CD4-positive, CD25-positive, alpha-beta regulatory T cell (primary cell): ENCODE measurements at regions not wholly inside any gene's neighbourhood (a gene's known extent, or its start where the extent isn't known, plus 50 kb on each side); places are given as distances from the start of the nearest gene placed in this dataset.

Source experiments
- ATAC-seq, 2 donors: fragments of 150-1000 bp; cut with Tn5 transposase; one replicate each; pipeline ENCODE4 v1.10.0; 2021; ENCODE audit warnings: low read depth in 2 of 2, moderate number of reproducible peaks in 2 of 2, moderate library complexity in 1 of 2
- DNase-seq, 3 donors: peaks; one replicate each; pipeline versions ENCODE4 v3.0.0 to v3.0.0-alpha.2; 2012 to 2022; ENCODE audit warnings: mixed read lengths in 1 of 3
- H3K27ac ChIP-seq: one replicate; pipeline ENCODE4 v1.7.0; 2013; ENCODE audit warnings: mild to moderate bottlenecking, low read length; ENCODE audit not compliant: insufficient read depth, poor library complexity, severe bottlenecking
- H3K27me3 ChIP-seq: one replicate; pipeline ENCODE4 v1.7.0; 2013; ENCODE audit warnings: low read length; ENCODE audit not compliant: control insufficient read depth, insufficient read depth
- H3K36me3 ChIP-seq: one replicate; pipeline ENCODE4 v1.7.0; 2013; ENCODE audit warnings: mild to moderate bottlenecking, low read length, moderate library complexity; ENCODE audit not compliant: control insufficient read depth, insufficient read depth
- H3K4me1 ChIP-seq: 2 replicates; pipeline ENCODE4 v1.7.0; 2013; ENCODE audit warnings: mild to moderate bottlenecking, low read length; ENCODE audit not compliant: insufficient read depth, control insufficient read depth, poor library complexity, severe bottlenecking
- H3K4me3 ChIP-seq: one replicate; pipeline ENCODE4 v1.7.0; 2013; ENCODE audit warnings: low read depth, mild to moderate bottlenecking, low read length, moderate library complexity
- H3K9me3 ChIP-seq, 2 experiments: 1 replicate in 1 of 2; 2 replicates in 1 of 2; pipeline ENCODE4 v1.7.0; 2013; ENCODE audit warnings: low read length in 2 of 2, mild to moderate bottlenecking in 1 of 2, moderate library complexity in 1 of 2; ENCODE audit not compliant: control insufficient read depth in 2 of 2
- H3K27ac Mint-ChIP-seq, 3 donors: one replicate each; pipeline ENCODE4 v1.8.0; 2020 to 2022; ENCODE audit warnings: mild to moderate bottlenecking in 3 of 3, mixed read lengths in 3 of 3, moderate library complexity in 2 of 3
- H3K27me3 Mint-ChIP-seq: one replicate; pipeline ENCODE4 v1.8.0; 2022; ENCODE audit warnings: mild to moderate bottlenecking, mixed read lengths
- H3K36me3 Mint-ChIP-seq: one replicate; pipeline ENCODE4 v1.8.0; 2020; ENCODE audit warnings: mixed read lengths
- H3K4me1 Mint-ChIP-seq, 4 donors: one replicate each; pipeline ENCODE4 v1.8.0; 2020 to 2022; ENCODE audit warnings: mixed read lengths in 4 of 4, mild to moderate bottlenecking in 1 of 4
- H3K4me3 Mint-ChIP-seq, 4 donors: one replicate each; pipeline ENCODE4 v1.8.0; 2020 to 2022; ENCODE audit warnings: mild to moderate bottlenecking in 4 of 4, mixed read lengths in 4 of 4, moderate library complexity in 3 of 4
- H3K9me3 Mint-ChIP-seq, 7 donors: one replicate each; pipeline ENCODE4 v1.8.0; 2020 to 2022; ENCODE audit warnings: mixed read lengths in 7 of 7, mild to moderate bottlenecking in 3 of 7, moderate library complexity in 2 of 7

GRCh38 chr5:174159327-174160114 lies 114.0 kb downstream of the NSG2 start:
- no peak overlapping the region for H3K27ac ChIP-seq
- ATAC-seq (no peak), DNase-seq (no peak)
- H3K27ac Mint-ChIP-seq = no peak overlapping the region
- no peak overlapping the region for H3K4me3 Mint-ChIP-seq
- no peaks in the 10 kb centered on the region for H3K4me1 Mint-ChIP-seq
- no peak overlapping the region for H3K4me3 ChIP-seq
- no peaks in the 10 kb centered on the region for H3K27me3 ChIP-seq
- no peaks in the 10 kb centered on the region for H3K36me3 Mint-ChIP-seq
- peaks cover 0 to 17% (median 10%) of the 10 kb centered on the region in 7 donors for H3K9me3 Mint-ChIP-seq
- no peaks in the 10 kb centered on the region for H3K36me3 ChIP-seq
- H3K9me3 ChIP-seq = peaks cover 2 to 5% of the 10 kb centered on the region in 2 experiments
- no peaks in the 10 kb centered on the region for H3K27me3 Mint-ChIP-seq
- no peaks in the 10 kb centered on the region for H3K4me1 ChIP-seq

GRCh38 chr5:174165406-174165805 lies 119.9 kb downstream of the NSG2 start:
- Mint-ChIP-seq H3K27ac (peak overlapping the region in 1 of 3 donors; percentile 10), H3K9me3 (peaks cover 0 to 5% (median 2%) of the 10 kb centered on the region in 7 donors), H3K27me3 (no peaks in the 10 kb centered on the region), H3K4me3 (no peak overlapping the region), H3K36me3 (no peaks in the 10 kb centered on the region), H3K4me1 (no peaks in the 10 kb centered on the region)
- Histone ChIP-seq H3K4me1 (no peaks in the 10 kb centered on the region), H3K27me3 (no peaks in the 10 kb centered on the region), H3K27ac (no peak overlapping the region), H3K4me3 (no peak overlapping the region), H3K9me3 (peaks cover 0 to 3% of the 10 kb centered on the region in 2 experiments), H3K36me3 (no peaks in the 10 kb centered on the region)
- no peak for DNase-seq
- no peak for ATAC-seq

GRCh38 chr5:174166231-174167079 lies 120.9 kb downstream of the NSG2 start:
- Histone ChIP-seq H3K4me1 (no peaks in the 10 kb centered on the region), H3K27ac (no peak overlapping the region), H3K9me3 (peaks cover 0 to 3% of the 10 kb centered on the region in 2 experiments), H3K4me3 (no peak overlapping the region), H3K36me3 (no peaks in the 10 kb centered on the region), H3K27me3 (no peaks in the 10 kb centered on the region)
- H3K36me3 Mint-ChIP-seq = no peaks in the 10 kb centered on the region
- H3K27me3 Mint-ChIP-seq = no peaks in the 10 kb centered on the region
- DNase-seq (no peak), ATAC-seq (no peak)
- H3K4me3 Mint-ChIP-seq = no peak overlapping the region
- H3K27ac Mint-ChIP-seq = no peak overlapping the region
- H3K4me1 Mint-ChIP-seq = no peaks in the 10 kb centered on the region
- peaks cover 0 to 5% (median 2%) of the 10 kb centered on the region in 7 donors for H3K9me3 Mint-ChIP-seq

GRCh38 chr5:174167080-174167910 lies 121.8 kb downstream of the NSG2 start:
- no peaks in the 10 kb centered on the region for H3K36me3 ChIP-seq
- H3K27ac ChIP-seq = no peak overlapping the region
- H3K4me3 Mint-ChIP-seq = no peak overlapping the region
- no peaks in the 10 kb centered on the region for H3K27me3 ChIP-seq
- DNase-seq (no peak), ATAC-seq (no peak)
- peaks cover 0 to 5% (median 2%) of the 10 kb centered on the region in 7 donors for H3K9me3 Mint-ChIP-seq
- no peak overlapping the region for H3K27ac Mint-ChIP-seq
- H3K27me3 Mint-ChIP-seq = no peaks in the 10 kb centered on the region
- no peaks in the 10 kb centered on the region for H3K4me1 Mint-ChIP-seq
- no peaks in the 10 kb centered on the region for H3K36me3 Mint-ChIP-seq
- H3K4me1 ChIP-seq = no peaks in the 10 kb centered on the region
- peaks cover 0 to 3% of the 10 kb centered on the region in 2 experiments for H3K9me3 ChIP-seq
- no peak overlapping the region for H3K4me3 ChIP-seq

GRCh38 chr5:174172152-174172551 lies 126.6 kb downstream of the NSG2 start:
- ATAC-seq = no peak
- Histone ChIP-seq H3K36me3 (no peaks in the 10 kb centered on the region), H3K4me1 (no peaks in the 10 kb centered on the region)

GRCh38 chr5:174172566-174172965 lies 127.1 kb downstream of the NSG2 start:
- H3K27me3 Mint-ChIP-seq = peaks cover 4% of the 10 kb centered on the region
- ATAC-seq = no peak
- no peaks in the 10 kb centered on the region for H3K36me3 Mint-ChIP-seq
- Histone ChIP-seq H3K27ac (no peak overlapping the region), H3K36me3 (no peaks in the 10 kb centered on the region), H3K27me3 (no peaks in the 10 kb centered on the region), H3K9me3 (peaks cover 0 to 3% of the 10 kb centered on the region in 2 experiments), H3K4me3 (no peak overlapping the region), H3K4me1 (no peaks in the 10 kb centered on the region)
- no peak overlapping the region for H3K4me3 Mint-ChIP-seq
- DNase-seq = no peak
- H3K4me1 Mint-ChIP-seq = no peaks in the 10 kb centered on the region
- peaks cover 0 to 5% (median 0%) of the 10 kb centered on the region in 7 donors for H3K9me3 Mint-ChIP-seq
- peak overlapping the region in 1 of 3 donors; percentile 57 for H3K27ac Mint-ChIP-seq

More at GRCh38 chr5:174172152-174172551, 126.6 kb downstream of the NSG2 start:
- Mint-ChIP-seq H3K36me3 (no peaks in the 10 kb centered on the region), H3K27ac (no peak overlapping the region), H3K27me3 (peaks cover 4% of the 10 kb centered on the region), H3K9me3 (peaks cover 0 to 5% (median 2%) of the 10 kb centered on the region in 7 donors), H3K4me3 (no peak overlapping the region), H3K4me1 (no peaks in the 10 kb centered on the region)
- H3K27me3 ChIP-seq = no peaks in the 10 kb centered on the region
- no peak overlapping the region for H3K4me3 ChIP-seq
- no peak for DNase-seq
- peaks cover 0 to 3% of the 10 kb centered on the region in 2 experiments for H3K9me3 ChIP-seq
- no peak overlapping the region for H3K27ac ChIP-seq

- Histone ChIP-seq H3K36me3 (no peaks in the 10 kb centered on the region), H3K27me3 (no peaks in the 10 kb centered on the region), H3K4me1 (no peaks in the 10 kb centered on the region), H3K4me3 (no peak overlapping the region), H3K27ac (no peak overlapping the region), H3K9me3 (peaks cover 0 to 3% of the 10 kb centered on the region in 2 experiments)
- Mint-ChIP-seq H3K9me3 (peaks cover 0 to 4% (median 0%) of the 10 kb centered on the region in 7 donors), H3K4me3 (no peak overlapping the region), H3K27ac (no peak overlapping the region), H3K4me1 (no peaks in the 10 kb centered on the region), H3K27me3 (peaks cover 4% of the 10 kb centered on the region), H3K36me3 (no peaks in the 10 kb centered on the region)
- no peak for DNase-seq
- no peak for ATAC-seq
These were observed 128.3 kb downstream of the NSG2 start for GRCh38 chr5:174173766-174174165.
